ENCODE measurements at regions not wholly inside any gene's neighbourhood (a gene's known extent, or its start where the extent isn't known, plus 50 kb on each side); places are given as distances from the start of the nearest gene placed in this dataset.

DNA sequence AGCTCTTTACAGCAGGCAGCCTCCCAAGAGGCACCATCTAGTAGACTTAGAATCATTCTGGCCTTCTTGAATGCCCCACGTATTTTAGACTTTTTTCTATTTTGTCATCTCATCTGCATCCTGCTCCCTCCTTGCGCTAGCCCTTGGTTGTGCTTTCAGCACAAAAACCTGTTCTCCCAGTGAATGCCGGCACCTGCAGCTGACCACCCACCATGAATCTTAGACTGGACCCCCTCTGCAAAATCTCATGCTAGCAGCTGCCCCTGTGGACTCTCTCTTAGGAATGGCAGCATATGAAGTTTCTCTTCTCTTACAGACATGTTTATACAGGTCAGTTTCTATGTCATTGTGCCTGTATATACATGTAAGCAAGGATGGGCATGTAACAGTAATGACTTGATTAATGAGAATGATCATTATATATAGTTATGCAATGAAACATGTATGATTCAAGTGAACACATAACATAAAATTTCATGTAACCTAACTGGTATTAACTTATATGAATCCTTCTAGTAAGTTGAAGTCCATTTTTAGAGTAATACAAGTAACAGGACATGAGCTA, 159.8 kb downstream of the SUCLG1 start:
- no peaks in the 10 kb centered on the region for H3F3A ChIP-seq (ENCODE audit: control insufficient read depth, insufficient read depth)
- H3K9me2 ChIP-seq (replicated peaks; ENCODE audit: control insufficient read depth, low read length), result no peaks in the 10 kb centered on the region
- no peak overlapping the region for H3K27ac ChIP-seq (ENCODE audit: low read depth, low read length)
- H3K79me2 ChIP-seq (ENCODE audit: control insufficient read depth, low read length), result no peaks in the 10 kb centered on the region
- no peak overlapping the region for H3K4me2 ChIP-seq (ENCODE audit: low read length)
- no peak overlapping the region for H3K4me3 ChIP-seq (ENCODE audit: low read length)
- H3K27me3 ChIP-seq (ENCODE audit: control insufficient read depth, low read length), result no peaks in the 10 kb centered on the region
- H3K9me3 ChIP-seq (ENCODE audit: control insufficient read depth, insufficient read depth, low read length), result no peaks in the 10 kb centered on the region
- no peaks in the 10 kb centered on the region for H3K4me1 ChIP-seq (ENCODE audit: control insufficient read depth, low read length)
- no peaks in the 10 kb centered on the region for H4K20me1 ChIP-seq (ENCODE audit: control insufficient read depth, insufficient read depth, low read depth, low read length)
- no peaks in the 10 kb centered on the region for H3K36me3 ChIP-seq (ENCODE audit: control insufficient read depth, low read length)
- TF ChIP-seq EZH2phosphoT487 (IDR thresholded peaks at IDR 0.05; ENCODE audit: borderline replicate concordance, low read length), result no peak
- TF ChIP-seq, protein P1, sequence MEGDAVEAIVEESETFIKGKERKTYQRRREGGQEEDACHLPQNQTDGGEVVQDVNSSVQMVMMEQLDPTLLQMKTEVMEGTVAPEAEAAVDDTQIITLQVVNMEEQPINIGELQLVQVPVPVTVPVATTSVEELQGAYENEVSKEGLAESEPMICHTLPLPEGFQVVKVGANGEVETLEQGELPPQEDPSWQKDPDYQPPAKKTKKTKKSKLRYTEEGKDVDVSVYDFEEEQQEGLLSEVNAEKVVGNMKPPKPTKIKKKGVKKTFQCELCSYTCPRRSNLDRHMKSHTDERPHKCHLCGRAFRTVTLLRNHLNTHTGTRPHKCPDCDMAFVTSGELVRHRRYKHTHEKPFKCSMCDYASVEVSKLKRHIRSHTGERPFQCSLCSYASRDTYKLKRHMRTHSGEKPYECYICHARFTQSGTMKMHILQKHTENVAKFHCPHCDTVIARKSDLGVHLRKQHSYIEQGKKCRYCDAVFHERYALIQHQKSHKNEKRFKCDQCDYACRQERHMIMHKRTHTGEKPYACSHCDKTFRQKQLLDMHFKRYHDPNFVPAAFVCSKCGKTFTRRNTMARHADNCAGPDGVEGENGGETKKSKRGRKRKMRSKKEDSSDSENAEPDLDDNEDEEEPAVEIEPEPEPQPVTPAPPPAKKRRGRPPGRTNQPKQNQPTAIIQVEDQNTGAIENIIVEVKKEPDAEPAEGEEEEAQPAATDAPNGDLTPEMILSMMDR (IDR thresholded peaks at IDR 0.05; ENCODE audit: low read depth, low read length, poor library complexity, severe bottlenecking), result no peak

GRCh38 chr2:84297155-84297554, 161.9 kb downstream of the SUCLG1 start:
- H3F3A ChIP-seq (ENCODE audit: control insufficient read depth, insufficient read depth), result no peaks in the 10 kb centered on the region
- H4K20me1 ChIP-seq (ENCODE audit: control insufficient read depth, insufficient read depth, low read depth, low read length), result no peaks in the 10 kb centered on the region
- H3K9me2 ChIP-seq (replicated peaks; ENCODE audit: control insufficient read depth, low read length), result no peaks in the 10 kb centered on the region
- no peaks in the 10 kb centered on the region for H3K27me3 ChIP-seq (ENCODE audit: control insufficient read depth, low read length)
- no peaks in the 10 kb centered on the region for H3K79me2 ChIP-seq (ENCODE audit: control insufficient read depth, low read length)
- H3K4me3 ChIP-seq (ENCODE audit: low read length), result no peak overlapping the region
- no peak overlapping the region for H3K4me2 ChIP-seq (ENCODE audit: low read length)
- no peaks in the 10 kb centered on the region for H3K4me1 ChIP-seq (ENCODE audit: control insufficient read depth, low read length)
- no peak for TF ChIP-seq EZH2phosphoT487 (IDR thresholded peaks at IDR 0.05; ENCODE audit: borderline replicate concordance, low read length)
- TF ChIP-seq, protein P1 (IDR thresholded peaks at IDR 0.05; ENCODE audit: low read depth, low read length, poor library complexity, severe bottlenecking), result no peak
- H3K9me3 ChIP-seq (ENCODE audit: control insufficient read depth, insufficient read depth, low read length), result no peaks in the 10 kb centered on the region
- no peaks in the 10 kb centered on the region for H3K36me3 ChIP-seq (ENCODE audit: control insufficient read depth, low read length)
- H3K27ac ChIP-seq (ENCODE audit: low read depth, low read length), result no peak overlapping the region

DNA sequence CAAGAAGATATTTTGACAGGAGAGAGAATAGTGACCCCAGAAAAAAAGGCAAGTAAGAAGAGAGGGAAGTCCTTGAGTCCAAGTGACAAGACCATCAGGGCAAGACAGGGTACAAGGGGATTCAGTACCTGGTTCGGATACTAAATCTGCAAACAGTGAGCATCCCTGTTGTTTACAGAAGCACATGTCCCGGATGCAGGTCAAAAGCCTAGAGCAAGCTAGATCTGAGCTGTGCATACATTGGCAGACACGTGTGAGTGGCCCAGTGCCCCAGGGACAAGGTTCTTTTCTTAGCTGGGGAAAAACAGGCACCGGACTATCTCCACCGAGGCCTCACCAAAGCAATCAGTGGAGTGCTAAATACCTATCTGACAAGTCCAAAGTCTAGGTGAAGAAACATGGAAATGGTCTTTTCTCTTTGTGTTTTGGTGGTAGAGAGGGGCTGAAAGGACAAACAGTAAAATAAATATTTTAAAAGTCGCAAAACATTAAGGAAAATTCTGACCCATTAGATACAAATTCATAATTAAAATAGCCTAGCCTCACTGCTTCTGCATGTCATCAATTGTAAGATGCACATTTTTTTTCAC, 165.2 kb downstream of the SUCLG1 start:
- Histone ChIP-seq H3K4me1 (ENCODE audit: control insufficient read depth, low read length) (no peaks in the 10 kb centered on the region), H3F3A (ENCODE audit: control insufficient read depth, insufficient read depth) (no peaks in the 10 kb centered on the region), H3K79me2 (ENCODE audit: control insufficient read depth, low read length) (no peaks in the 10 kb centered on the region), H3K4me3 (ENCODE audit: low read length) (no peak overlapping the region), H3K9me2 (replicated peaks; ENCODE audit: control insufficient read depth, low read length) (no peaks in the 10 kb centered on the region), H4K20me1 (ENCODE audit: control insufficient read depth, insufficient read depth, low read depth, low read length) (no peaks in the 10 kb centered on the region), H3K9me3 (ENCODE audit: control insufficient read depth, insufficient read depth, low read length) (no peaks in the 10 kb centered on the region), H3K4me2 (ENCODE audit: low read length) (no peak overlapping the region), H3K36me3 (ENCODE audit: control insufficient read depth, low read length) (no peaks in the 10 kb centered on the region), H3K27me3 (ENCODE audit: control insufficient read depth, low read length) (no peaks in the 10 kb centered on the region), H3K27ac (ENCODE audit: low read depth, low read length) (no peak overlapping the region)
- no peak for TF ChIP-seq EZH2phosphoT487 (IDR thresholded peaks at IDR 0.05; ENCODE audit: borderline replicate concordance, low read length)
- TF ChIP-seq, protein P1 (IDR thresholded peaks at IDR 0.05; ENCODE audit: low read depth, low read length, poor library complexity, severe bottlenecking), result no peak

Measured in DOHH2 (cell line).